ENCODE measurements at regions not wholly inside any gene's neighbourhood (a gene's known extent, or its start where the extent isn't known, plus 50 kb on each side); places are given as distances from the start of the nearest gene placed in this dataset.
A peak's percentile ranks its signal among the peaks of the same experiment; 100 is the strongest.

GRCh38 chr12:131604859-131605258 lies 106.0 kb upstream of the SFSWAP start (continued):
- TF ChIP-seq MAZ (CRISPR knock-in tag; conservative IDR thresholded peaks at IDR 0.05 in 1 of 2, IDR thresholded peaks at IDR 0.05 in 1 of 2), result 0 out of 4 replicates have a peak, but pooled peaks of 1 of the 2 experiments have one; percentile 12
- TF ChIP-seq ZNF780A (CRISPR knock-in tag; IDR thresholded peaks at IDR 0.05), result no peak
- TF ChIP-seq GATAD2A (IDR thresholded peaks at IDR 0.05), result no peak
- TF ChIP-seq, protein P1, sequence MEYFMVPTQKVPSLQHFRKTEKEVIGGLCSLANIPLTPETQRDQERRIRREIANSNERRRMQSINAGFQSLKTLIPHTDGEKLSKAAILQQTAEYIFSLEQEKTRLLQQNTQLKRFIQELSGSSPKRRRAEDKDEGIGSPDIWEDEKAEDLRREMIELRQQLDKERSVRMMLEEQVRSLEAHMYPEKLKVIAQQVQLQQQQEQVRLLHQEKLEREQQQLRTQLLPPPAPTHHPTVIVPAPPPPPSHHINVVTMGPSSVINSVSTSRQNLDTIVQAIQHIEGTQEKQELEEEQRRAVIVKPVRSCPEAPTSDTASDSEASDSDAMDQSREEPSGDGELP (CRISPR knock-in tag; IDR thresholded peaks at IDR 0.05; ENCODE audit: borderline replicate concordance), result no peak
- TF ChIP-seq RBFOX2 (IDR thresholded peaks at IDR 0.05; ENCODE audit: low read depth, low read length), result 0 out of 2 replicates have a peak, but pooled peaks have one; percentile 21
- no peak for TF ChIP-seq ZNF668 (CRISPR knock-in tag; IDR thresholded peaks at IDR 0.05)
- no peak for TF ChIP-seq TARDBP (IDR thresholded peaks at IDR 0.05)
- TF ChIP-seq HES1 (IDR thresholded peaks at IDR 0.05; ENCODE audit: low read depth), result no peak
- no peak for TF ChIP-seq CHD4 (IDR thresholded peaks at IDR 0.05; ENCODE audit: insufficient read depth, insufficient replicate concordance, low read depth, low read length, poor library complexity, severe bottlenecking)
- TF ChIP-seq ZNF277 (CRISPR knock-in tag; IDR thresholded peaks at IDR 0.05; ENCODE audit: borderline replicate concordance), result no peak
- no peak for TF ChIP-seq DNMT1 (IDR thresholded peaks at IDR 0.05)
- TF ChIP-seq MAFG (tag; conservative IDR thresholded peaks at IDR 0.05), result no peak
- no peak for TF ChIP-seq FIP1L1 (IDR thresholded peaks at IDR 0.05; ENCODE audit: low read depth, low read length, poor library complexity, severe bottlenecking)
- no peak for TF ChIP-seq ETS2 (tag; IDR thresholded peaks at IDR 0.05; ENCODE audit: borderline replicate concordance, poor library complexity, severe bottlenecking)
